ENCODE measurements at regions not wholly inside any gene's neighbourhood (a gene's known extent, or its start where the extent isn't known, plus 50 kb on each side); places are given as distances from the start of the nearest gene placed in this dataset.

DNA sequence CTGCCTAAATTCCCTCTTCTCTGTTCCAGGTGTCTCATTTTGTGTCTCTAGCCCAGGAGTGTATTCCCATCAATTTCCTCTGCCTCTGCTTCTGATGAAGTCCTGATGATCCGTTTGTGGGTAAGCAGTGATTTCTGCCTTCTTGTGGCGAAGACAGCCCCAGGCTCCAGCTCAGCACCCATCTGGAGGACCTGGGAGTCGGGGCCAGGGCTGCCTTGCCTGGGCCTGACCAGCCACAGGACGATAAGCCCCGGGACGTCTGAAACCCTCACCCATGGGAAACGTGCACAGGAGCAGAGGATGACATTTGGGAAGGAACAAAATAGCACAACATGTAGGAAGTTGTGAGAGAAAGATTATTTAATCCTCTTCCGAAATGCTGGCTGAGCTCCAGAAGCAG lies 206.9 kb downstream of the FBXO15 start:
- no peak for TF ChIP-seq EP300 (IDR thresholded peaks at IDR 0.05)
- TF ChIP-seq, protein P1, sequence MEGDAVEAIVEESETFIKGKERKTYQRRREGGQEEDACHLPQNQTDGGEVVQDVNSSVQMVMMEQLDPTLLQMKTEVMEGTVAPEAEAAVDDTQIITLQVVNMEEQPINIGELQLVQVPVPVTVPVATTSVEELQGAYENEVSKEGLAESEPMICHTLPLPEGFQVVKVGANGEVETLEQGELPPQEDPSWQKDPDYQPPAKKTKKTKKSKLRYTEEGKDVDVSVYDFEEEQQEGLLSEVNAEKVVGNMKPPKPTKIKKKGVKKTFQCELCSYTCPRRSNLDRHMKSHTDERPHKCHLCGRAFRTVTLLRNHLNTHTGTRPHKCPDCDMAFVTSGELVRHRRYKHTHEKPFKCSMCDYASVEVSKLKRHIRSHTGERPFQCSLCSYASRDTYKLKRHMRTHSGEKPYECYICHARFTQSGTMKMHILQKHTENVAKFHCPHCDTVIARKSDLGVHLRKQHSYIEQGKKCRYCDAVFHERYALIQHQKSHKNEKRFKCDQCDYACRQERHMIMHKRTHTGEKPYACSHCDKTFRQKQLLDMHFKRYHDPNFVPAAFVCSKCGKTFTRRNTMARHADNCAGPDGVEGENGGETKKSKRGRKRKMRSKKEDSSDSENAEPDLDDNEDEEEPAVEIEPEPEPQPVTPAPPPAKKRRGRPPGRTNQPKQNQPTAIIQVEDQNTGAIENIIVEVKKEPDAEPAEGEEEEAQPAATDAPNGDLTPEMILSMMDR (IDR thresholded peaks at IDR 0.05): no peak
